HCT116 (cell line): ENCODE measurements at regions not wholly inside any gene's neighbourhood (a gene's known extent, or its start where the extent isn't known, plus 50 kb on each side); places are given as distances from the start of the nearest gene placed in this dataset.

Source experiments
- CEBPB ChIP-seq: IDR thresholded peaks from 2 replicates; pipeline ENCODE4 v1.6.1; 2012; ENCODE audit warnings: low read depth
- EZH2 ChIP-seq: fragments of 200-600 bp; sonication (generic); IDR thresholded peaks from 2 replicates; pipeline ENCODE4 v1.6.1; 2017; ENCODE audit warnings: antibody characterized with exemption, mixed run types
- EZH2phosphoT487 ChIP-seq: fragments of 200-600 bp; IDR thresholded peaks from 2 replicates; pipeline ENCODE4 v1.6.1; 2018; ENCODE audit warnings: antibody characterized with exemption, borderline replicate concordance
- POLR2A ChIP-seq: IDR thresholded peaks from 2 replicates; pipeline ENCODE4 v1.7.0; 2011; ENCODE audit warnings: borderline replicate concordance; ENCODE audit not compliant: insufficient read depth, insufficient read length; ENCODE audit errors: extremely low read depth
- RAD21 ChIP-seq: IDR thresholded peaks from 2 replicates; pipeline ENCODE4 v1.6.1; 2012; ENCODE audit warnings: low read depth, mild to moderate bottlenecking
- ZFX ChIP-seq: fragments of 450-650 bp; IDR thresholded peaks from 2 replicates; pipeline ENCODE4 v1.6.1; 2017
- TF ChIP-seq, protein P1 (sequence below), 3 experiments: fragments of 200-600 bp in 1 of 3; sonication (generic) in 1 of 3; IDR thresholded peaks in 2 of 3; conservative IDR thresholded peaks in 1 of 3; 2 replicates each; pipeline ENCODE4 v1.5.1; 2012 to 2017; ENCODE audit warnings: low read depth in 2 of 3, low read length in 2 of 3, antibody characterized with exemption in 1 of 3, borderline replicate concordance in 1 of 3, control low read depth in 1 of 3, mild to moderate bottlenecking in 1 of 3, mixed read lengths in 1 of 3, mixed run types in 1 of 3, moderate library complexity in 1 of 3; ENCODE audit not compliant: insufficient read depth in 1 of 3
- TF ChIP-seq, protein P2 (sequence below): IDR thresholded peaks from 2 replicates; pipeline ENCODE4 v1.6.1; 2012

DNA sequence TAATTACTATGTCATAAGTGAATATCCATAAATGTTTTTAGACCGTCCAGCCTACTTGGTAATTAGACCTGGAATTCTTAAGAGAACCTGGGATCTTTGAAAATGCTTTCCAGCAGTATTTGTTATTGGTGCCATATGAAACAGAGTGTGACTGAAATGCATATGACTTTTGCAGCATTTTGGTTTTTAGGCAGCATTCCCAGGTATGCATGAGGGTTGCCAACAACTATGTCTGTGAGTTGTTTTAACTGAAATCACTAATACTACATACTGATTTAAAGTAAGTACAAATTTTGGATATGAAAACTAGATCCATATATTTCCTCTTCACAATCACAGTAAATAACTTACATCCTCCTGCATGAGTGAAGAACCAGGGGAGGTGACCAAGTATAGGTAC lies 437.7 kb upstream of the FAR2 start:
- TF ChIP-seq POLR2A (no peak), RAD21 (no peak), EZH2 (no peak), ZFX (no peak), CEBPB (no peak), EZH2phosphoT487 (no peak)
- TF ChIP-seq, protein P1, sequence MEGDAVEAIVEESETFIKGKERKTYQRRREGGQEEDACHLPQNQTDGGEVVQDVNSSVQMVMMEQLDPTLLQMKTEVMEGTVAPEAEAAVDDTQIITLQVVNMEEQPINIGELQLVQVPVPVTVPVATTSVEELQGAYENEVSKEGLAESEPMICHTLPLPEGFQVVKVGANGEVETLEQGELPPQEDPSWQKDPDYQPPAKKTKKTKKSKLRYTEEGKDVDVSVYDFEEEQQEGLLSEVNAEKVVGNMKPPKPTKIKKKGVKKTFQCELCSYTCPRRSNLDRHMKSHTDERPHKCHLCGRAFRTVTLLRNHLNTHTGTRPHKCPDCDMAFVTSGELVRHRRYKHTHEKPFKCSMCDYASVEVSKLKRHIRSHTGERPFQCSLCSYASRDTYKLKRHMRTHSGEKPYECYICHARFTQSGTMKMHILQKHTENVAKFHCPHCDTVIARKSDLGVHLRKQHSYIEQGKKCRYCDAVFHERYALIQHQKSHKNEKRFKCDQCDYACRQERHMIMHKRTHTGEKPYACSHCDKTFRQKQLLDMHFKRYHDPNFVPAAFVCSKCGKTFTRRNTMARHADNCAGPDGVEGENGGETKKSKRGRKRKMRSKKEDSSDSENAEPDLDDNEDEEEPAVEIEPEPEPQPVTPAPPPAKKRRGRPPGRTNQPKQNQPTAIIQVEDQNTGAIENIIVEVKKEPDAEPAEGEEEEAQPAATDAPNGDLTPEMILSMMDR (IDR thresholded peaks at IDR 0.05 in 2 of 3, conservative IDR thresholded peaks at IDR 0.05 in 1 of 3; ENCODE audit: borderline replicate concordance in 1 of 3, insufficient read depth in 1 of 3, low read depth in 2 of 3, low read length in 2 of 3): no peak
- TF ChIP-seq, protein P2, sequence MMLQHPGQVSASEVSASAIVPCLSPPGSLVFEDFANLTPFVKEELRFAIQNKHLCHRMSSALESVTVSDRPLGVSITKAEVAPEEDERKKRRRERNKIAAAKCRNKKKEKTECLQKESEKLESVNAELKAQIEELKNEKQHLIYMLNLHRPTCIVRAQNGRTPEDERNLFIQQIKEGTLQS: no peak
